Mucosa of descending colon (tissue), 3 donors: ENCODE measurements at regions not wholly inside any gene's neighbourhood (a gene's known extent, or its start where the extent isn't known, plus 50 kb on each side); places are given as distances from the start of the nearest gene placed in this dataset.
"Not testable (repeated sequence)": the region's sequence is repeated elsewhere in the genome, so short reads cannot be mapped to it uniquely, and the experiment has no call there.

ENCODE experiments used
- ATAC-seq: fragments of 200-7000 bp; cut with Tn5 transposase; one replicate; pipeline ENCODE4 v1.9.1; 2020; ENCODE audit warnings: mild to moderate bottlenecking, moderate library complexity
- DNase-seq, 3 donors: peaks; one replicate each; pipeline ENCODE4 v3.0.0-alpha.2; 2020
- H3K36me3 ChIP-seq: fragments of 200-600 bp; one replicate; pipeline ENCODE4 v1.8.0; 2021; ENCODE audit warnings: low read depth, mild to moderate bottlenecking
- H3K4me1 ChIP-seq: fragments of 200-600 bp; one replicate; pipeline ENCODE4 v1.8.0; 2021; ENCODE audit warnings: low read depth, mild to moderate bottlenecking
- H3K4me3 ChIP-seq: fragments of 200-600 bp; one replicate; pipeline ENCODE4 v1.8.0; 2021; ENCODE audit warnings: mild to moderate bottlenecking
- H3K9me3 ChIP-seq: fragments of 200-600 bp; one replicate; pipeline ENCODE4 v1.8.0; 2021; ENCODE audit warnings: mild to moderate bottlenecking
- intact Hi-C, 2 donors: fragments of 100-400 bp; cut with DNase I in 1 of 2; cut with micrococcal nuclease in 1 of 2; formaldehyde crosslinking; loops; one replicate each; pipeline versions ENCODE4 v1.11.0 to v1.11.1; 2022; cut with DNase I, micrococcal nuclease
- TF ChIP-seq, protein P1 (sequence below): fragments of 200-600 bp; IDR thresholded peaks from one replicate; pipeline ENCODE4 v1.8.0; 2022; ENCODE audit warnings: antibody characterized with exemption, mild to moderate bottlenecking
- donor health status: DM: no; HTN: no; CAD: no; lungs with moderate emphysema.
- donor health status: DM: no; HTN: no; CAD: no.
- donor health status: DM: no; HTN: yes; CAD: no.

DNA sequence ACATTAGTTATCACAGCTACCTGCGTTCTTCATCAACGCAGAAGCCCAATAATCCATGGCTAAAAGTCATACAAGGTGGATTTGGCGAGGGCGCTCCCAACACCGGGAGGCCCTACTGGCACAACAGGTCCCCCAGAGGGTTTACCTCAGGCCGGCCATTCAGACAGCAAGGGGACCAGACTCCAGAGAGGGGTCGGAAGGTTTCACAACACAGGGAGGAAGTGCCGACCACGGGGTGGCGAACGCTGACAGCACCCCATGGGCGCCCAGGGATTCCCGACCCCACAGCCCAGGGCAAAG is 1515.9 kb upstream of the DEFB115 start:
- intact Hi-C loops = no loop called here
- ATAC-seq (no peak), DNase-seq (peak in 1 of 3 donors; percentile 34)
- peaks cover 68% of the 10 kb centered on the region for H3K9me3 ChIP-seq
- no peaks in the 10 kb centered on the region for H3K4me1 ChIP-seq
- TF ChIP-seq, protein P1, sequence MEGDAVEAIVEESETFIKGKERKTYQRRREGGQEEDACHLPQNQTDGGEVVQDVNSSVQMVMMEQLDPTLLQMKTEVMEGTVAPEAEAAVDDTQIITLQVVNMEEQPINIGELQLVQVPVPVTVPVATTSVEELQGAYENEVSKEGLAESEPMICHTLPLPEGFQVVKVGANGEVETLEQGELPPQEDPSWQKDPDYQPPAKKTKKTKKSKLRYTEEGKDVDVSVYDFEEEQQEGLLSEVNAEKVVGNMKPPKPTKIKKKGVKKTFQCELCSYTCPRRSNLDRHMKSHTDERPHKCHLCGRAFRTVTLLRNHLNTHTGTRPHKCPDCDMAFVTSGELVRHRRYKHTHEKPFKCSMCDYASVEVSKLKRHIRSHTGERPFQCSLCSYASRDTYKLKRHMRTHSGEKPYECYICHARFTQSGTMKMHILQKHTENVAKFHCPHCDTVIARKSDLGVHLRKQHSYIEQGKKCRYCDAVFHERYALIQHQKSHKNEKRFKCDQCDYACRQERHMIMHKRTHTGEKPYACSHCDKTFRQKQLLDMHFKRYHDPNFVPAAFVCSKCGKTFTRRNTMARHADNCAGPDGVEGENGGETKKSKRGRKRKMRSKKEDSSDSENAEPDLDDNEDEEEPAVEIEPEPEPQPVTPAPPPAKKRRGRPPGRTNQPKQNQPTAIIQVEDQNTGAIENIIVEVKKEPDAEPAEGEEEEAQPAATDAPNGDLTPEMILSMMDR = no peak
- no peak overlapping the region for H3K4me3 ChIP-seq
- H3K36me3 ChIP-seq = no peaks in the 10 kb centered on the region

GRCh38 chr20:29741894-29742698 is 1515.4 kb upstream of the DEFB115 start:
- DNase-seq (peak in 1 of 3 donors; percentile 35), ATAC-seq (peak; percentile 15)
- no peaks in the 10 kb centered on the region for H3K36me3 ChIP-seq
- H3K4me1 ChIP-seq = no peaks in the 10 kb centered on the region
- intact Hi-C loops = no loop called here
- peaks cover 68% of the 10 kb centered on the region for H3K9me3 ChIP-seq
- TF ChIP-seq, protein P1 = no peak
- no peak overlapping the region for H3K4me3 ChIP-seq

DNA sequence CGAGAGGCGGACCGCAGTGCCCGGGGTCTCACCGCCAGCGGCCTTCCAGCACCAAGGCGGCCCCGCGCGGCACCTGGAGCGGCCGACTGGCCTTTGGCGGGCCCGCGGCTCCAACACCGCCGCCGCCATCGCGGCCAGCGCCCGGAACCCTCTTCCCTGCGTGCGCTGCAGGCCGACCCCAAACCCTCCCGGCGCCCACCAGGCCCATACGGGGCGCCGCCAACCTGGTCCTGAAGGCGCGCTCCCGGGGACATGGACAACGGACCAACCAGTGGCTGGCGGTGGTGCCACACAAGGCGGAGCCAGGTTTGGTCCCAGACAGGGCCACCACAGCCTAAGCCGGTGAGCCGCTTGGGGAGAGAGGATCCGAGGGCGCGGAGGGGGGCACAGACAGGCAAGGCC is 1514.8 kb upstream of the DEFB115 start:
- DNase-seq (no peak), ATAC-seq (no peak)
- H3K9me3 ChIP-seq = peaks cover 66% of the 10 kb centered on the region
- H3K4me3 ChIP-seq = no peak overlapping the region
- intact Hi-C loops = no loop called here
- no peaks in the 10 kb centered on the region for H3K36me3 ChIP-seq
- no peaks in the 10 kb centered on the region for H3K4me1 ChIP-seq
- TF ChIP-seq, protein P1 = no peak

GRCh38 chr20:29743101-29743931 is 1514.1 kb upstream of the DEFB115 start:
- TF ChIP-seq, protein P1 = no peak
- intact Hi-C loops = no loop called here
- DNase-seq (peak in 1 of 3 donors; percentile 39), ATAC-seq (no peak)
- no peaks in the 10 kb centered on the region for H3K4me1 ChIP-seq
- no peaks in the 10 kb centered on the region for H3K36me3 ChIP-seq
- no peak overlapping the region for H3K4me3 ChIP-seq
- H3K9me3 ChIP-seq = peaks cover 64% of the 10 kb centered on the region

GRCh38 chr20:29744071-29744470 is 1513.4 kb upstream of the DEFB115 start:
- Histone ChIP-seq H3K36me3 (no peaks in the 10 kb centered on the region), H3K4me1 (no peaks in the 10 kb centered on the region), H3K9me3 (peaks cover 64% of the 10 kb centered on the region), H3K4me3 (no peak overlapping the region)
- no peak for DNase-seq
- intact Hi-C loops = no loop called here
- TF ChIP-seq, protein P1 = no peak
- ATAC-seq = no peak

GRCh38 chr20:29745534-29746245 is 1511.8 kb upstream of the DEFB115 start:
- ATAC-seq, intact Hi-C loops: not testable (repeated sequence)

More at GRCh38 chr20:29745534-29746245, 1511.8 kb upstream of the DEFB115 start:
- not testable (repeated sequence) for DNase-seq, H3K36me3 ChIP-seq, H3K4me1 ChIP-seq, H3K4me3 ChIP-seq
- peaks cover 73% of the 10 kb centered on the region for H3K9me3 ChIP-seq
